T-helper 1 cell (primary cell): ENCODE measurements at regions not wholly inside any gene's neighbourhood (a gene's known extent, or its start where the extent isn't known, plus 50 kb on each side); places are given as distances from the start of the nearest gene placed in this dataset.

Experiments used
- DNase-seq, 5 donors: peaks; one replicate each; pipeline ENCODE4 v3.0.0-alpha.2; 2012 to 2020

DNA sequence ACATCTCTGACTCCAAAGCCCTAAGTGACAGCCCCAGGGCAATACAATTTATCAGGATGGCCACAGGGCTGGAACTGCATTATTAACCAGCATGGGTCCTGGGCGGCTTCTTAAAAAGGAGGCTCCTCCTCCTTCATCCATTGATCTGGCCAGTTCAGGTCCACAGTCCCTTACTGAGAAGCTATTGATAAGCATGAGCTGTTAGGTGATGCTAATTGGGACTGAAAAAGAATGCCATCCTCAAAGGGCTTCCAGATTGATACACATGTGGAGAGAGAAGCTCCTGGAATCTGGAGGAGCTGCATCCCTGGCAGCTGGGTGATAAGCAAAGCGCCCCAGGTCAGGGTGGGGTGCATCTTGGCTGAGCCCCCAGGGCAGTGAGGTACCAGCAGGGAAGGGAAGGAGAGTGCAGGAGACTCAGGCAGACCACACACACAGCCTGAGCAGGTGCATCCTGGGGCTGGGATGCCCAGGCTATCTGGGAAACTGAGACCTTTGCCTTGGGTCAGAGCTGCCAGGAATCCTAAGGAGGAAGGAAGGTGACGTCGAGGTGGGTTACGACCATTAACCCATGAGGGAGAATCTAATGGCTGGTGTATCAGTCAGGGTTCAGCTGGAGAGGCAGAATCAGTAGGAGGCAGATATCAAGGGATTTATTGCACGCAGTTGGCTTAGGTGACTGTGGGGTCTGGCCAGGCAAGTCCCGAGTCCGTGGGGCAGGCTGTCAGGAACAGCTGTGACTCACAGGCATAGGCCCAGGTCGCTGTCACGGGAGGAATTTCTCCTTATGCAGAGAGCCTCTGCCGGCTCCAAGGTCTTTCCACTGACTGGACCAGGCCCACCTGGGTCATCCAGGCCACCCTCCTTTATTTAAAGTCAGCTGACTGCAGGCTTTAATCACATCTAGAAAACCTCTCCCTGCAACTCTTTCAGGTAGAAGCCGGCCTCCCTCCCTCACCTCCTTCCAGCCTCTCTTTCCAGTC is 261.2 kb downstream of the BMP7 start:
- DNase-seq: no peak

DNA sequence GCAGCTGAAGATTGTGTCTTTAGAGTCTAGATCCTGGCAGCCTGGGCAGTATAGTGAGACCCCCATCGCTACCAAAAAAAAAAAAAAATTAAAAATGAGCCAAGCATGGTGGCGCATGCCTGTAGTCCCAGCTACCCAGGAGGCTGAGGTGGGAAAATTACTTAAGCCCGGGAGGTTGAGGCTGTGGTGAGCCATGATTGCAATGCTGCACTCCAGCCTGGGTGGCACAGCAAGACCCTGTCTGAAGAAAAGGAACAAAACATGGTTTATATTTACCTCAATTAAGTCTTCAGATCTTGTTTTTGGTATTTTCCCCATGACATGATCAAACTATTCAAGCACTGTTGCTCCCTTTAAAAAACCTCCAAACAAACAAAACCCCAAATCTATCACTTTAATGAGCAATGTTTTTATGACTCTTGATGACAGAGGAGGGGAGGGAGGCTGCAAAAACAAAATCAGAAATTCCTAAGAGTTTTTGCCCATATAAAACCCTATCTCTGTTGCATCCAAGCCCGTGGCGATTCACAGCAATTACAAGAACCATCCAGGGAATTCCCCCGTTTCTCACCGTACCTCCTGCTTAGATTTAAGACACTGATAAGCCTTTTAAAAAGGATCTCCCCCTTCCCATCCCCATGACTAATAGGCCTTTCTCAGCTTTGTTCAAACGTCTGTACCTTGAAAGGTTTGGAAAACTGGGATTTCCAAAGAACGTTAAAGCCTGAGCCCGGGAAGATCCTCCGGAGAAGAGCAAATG is 259.9 kb downstream of the BMP7 start:
- DNase-seq: no peak

DNA sequence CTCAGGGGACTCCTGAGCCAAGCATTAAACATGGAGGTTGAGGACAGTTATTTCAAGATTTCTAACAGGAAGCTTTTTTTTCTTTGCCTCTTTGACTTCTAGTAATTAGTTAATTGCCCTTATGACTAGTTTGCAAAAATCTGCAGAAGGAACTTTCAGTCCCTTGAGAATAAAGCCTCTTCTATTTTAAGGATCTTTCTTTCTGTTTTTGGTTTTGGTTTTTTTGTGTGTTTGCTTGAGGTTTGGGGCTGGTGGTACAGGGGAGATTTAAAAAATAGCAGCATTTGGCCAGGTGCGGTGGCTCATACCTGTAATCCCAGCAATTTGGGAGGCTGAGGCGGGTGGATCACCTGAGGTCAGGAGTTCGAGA is 259.3 kb downstream of the BMP7 start:
- no peak for DNase-seq

DNA sequence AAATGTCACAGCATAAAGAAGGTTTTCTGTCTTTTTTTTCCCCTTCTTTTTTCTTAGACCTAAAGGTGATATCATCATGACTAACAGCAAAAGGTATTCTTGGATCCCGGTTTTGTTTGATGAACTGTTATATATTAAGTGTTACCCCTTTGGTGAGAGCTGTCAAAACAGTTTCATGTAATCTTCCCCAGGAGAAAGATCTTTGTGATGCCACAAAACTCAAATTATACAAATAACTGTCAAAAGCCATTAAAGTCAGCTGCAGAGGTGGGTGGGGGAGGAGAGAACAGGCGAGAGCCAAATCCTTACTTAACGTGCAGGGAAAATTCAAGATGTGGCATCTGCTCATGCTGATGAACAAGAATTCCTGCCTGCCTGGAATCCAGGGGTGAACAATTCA is 258.2 kb downstream of the BMP7 start:
- DNase-seq: no peak

DNA sequence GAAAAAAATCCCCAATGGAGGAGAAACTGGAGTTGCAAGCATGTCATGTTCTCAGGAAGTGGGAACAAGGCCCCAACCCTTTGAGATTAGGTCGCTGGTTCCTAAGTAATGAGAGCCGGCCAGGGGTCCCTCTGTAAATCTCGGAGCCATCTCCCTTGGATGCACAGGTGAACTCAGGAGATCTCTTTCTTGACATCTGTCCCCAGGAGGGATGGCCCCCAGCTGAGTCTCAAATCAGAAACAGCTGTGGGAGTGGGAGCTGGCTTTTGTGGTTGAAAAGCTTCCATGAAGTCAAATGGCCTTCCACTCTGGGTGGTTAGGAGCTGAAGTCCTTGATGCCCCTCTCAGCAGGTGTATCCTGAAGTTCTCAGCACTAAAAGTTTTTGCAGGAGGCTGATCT is 257.1 kb downstream of the BMP7 start:
- DNase-seq: no peak

DNA sequence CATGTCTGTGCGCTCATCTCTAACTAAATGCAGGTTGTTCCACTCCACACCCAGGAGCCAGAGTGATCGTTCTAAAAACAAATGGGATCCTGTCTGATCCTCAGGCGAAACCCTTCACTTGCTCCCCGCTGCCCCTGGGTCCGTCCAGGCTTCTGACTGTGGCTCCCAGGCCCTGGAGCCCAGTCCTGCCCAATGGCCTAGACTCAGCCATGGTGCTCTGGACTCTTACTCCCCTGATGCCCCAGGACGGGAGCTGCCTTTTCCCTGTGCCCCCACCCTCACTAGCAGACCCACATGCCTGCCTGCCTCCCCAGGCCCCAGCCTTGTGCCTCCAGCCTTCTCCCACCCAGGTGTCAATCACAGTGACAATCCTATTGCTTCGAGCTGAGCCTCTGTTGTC is 256.7 kb downstream of the BMP7 start:
- DNase-seq: no peak

DNA sequence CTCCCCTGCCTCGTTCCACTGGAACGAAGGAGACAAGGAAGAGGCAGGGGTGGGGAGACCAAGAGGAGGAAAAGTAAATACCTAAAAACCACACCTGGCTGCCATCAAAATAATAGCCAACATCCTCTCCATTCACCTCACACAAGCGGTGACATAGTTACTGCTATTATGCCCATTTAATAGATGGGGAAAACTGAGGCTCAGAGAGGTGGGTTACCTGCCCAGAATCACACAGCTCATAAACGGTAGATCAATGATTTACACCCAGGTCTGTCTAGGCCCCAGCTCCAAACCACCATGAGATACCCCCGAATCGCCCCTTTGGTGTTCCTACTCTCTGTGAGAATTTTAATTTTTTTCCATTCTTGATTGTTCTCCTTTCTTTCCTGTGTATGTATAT is 253.8 kb downstream of the BMP7 start:
- no peak for DNase-seq

DNA sequence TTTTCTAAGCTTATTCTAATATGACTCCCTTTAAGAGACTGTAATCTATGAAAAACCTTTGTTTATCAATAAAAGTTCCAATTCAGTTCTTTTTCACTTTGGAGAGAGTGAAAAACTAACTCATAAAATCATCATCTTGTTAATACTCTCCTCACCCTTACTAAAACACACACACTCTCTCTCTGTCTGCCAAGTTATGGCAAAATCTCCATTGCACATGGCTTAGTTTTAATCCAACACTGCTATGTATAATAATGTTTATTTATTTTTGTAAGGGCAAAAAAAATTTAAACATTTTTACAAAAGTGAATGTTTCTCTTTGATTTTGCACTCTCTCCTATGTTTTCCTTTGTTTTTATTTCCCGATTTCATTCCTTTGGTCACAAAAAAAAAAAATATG is 253.2 kb downstream of the BMP7 start:
- no peak for DNase-seq

DNA sequence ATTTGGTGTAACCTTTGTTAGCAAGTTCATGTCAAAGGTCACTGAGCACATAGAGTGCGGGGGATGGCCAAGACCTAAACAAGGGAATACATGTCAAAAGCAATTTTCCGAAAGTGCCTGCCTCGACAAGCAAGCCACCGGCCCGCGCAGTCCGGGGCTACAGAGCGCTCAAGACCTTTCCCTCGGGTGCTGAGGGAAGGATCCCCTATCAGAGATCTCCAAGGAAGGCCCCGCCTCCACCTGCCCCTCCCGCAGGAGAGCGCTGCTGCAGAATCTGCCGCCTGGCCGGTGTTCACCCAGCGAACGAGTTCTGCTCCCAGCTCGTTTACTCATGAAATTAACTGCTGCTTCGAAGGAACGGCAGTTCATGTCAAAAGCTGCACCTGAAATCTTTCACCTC is 252.7 kb downstream of the BMP7 start:
- DNase-seq: no peak

DNA sequence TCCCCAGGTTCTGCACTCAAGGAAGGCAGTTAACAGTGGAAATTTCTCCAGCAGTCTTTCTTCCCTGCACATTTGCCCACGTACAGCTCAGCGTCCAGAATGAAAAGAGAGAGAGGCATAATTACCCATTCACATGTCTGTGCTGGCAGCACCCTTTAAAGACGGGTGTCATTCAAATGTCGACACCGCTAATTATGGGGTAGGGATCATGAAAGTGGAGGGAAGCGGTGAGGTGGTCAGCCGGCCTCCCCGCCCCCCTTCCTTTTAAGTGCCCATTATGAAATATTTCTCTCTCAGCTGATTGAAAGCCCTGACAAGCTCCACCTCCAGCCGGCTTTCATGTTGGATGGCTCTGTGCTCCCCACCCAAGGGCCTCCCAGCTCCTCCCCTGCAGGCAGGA is 246.1 kb downstream of the BMP7 start:
- no peak for DNase-seq

DNA sequence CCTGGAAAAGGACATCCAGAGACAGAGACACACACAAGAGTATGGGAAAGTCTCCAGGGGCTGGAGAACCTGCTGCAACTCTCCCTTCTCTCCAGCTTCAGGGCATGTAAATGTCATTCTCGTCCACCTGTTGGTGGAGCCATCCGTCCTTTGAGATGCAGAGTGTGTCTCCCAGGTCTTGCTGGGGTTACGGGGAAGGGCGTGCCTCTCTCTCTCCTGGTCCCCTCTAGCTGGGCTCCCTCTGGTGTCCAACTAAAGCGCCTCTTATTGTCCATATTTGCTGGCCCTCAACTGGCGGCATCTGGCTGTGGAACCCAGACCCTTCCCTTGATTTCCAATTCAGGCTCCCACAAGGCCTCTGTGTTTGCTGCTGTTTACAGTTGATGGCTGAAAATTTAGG is 244.1 kb downstream of the BMP7 start:
- no peak for DNase-seq

DNA sequence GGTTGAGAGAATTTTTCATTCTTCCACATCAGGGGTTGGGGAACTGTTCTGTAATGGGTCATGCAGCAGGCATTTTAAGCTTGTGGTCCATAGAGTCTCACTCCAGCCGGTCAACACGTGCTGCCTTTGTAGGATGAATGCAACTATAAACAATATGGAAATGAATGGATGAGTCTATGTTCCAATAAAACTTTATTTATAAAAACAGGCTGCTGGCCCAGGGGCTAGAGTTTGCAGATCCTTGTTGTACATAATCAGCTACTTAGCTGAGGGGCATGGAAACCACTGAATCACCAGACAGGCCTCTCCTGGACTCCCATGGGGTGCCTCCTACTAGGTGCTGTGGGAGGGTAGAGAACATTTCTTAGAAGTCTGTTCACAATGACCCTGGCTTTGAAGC is 243.4 kb downstream of the BMP7 start:
- no peak for DNase-seq

DNA sequence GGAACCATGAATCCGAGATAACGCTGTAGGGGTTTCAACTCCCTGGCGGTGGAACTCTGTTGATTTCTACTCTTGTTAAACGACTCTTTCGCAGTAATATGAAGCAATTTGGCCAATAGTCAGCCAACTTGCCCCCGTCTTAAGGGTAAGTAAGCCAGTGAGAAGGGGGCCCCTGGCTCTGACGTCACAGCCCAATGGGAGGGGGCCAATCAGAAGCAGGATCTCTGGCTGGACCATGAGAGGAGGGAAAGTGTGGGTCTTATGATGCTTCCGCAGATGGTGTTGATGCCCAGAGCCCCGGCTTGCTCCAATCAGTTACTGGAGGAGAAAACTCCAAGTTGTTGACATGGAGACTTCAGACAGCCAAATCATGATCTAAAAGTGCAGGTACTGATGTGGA is 242.4 kb downstream of the BMP7 start:
- no peak for DNase-seq

DNA sequence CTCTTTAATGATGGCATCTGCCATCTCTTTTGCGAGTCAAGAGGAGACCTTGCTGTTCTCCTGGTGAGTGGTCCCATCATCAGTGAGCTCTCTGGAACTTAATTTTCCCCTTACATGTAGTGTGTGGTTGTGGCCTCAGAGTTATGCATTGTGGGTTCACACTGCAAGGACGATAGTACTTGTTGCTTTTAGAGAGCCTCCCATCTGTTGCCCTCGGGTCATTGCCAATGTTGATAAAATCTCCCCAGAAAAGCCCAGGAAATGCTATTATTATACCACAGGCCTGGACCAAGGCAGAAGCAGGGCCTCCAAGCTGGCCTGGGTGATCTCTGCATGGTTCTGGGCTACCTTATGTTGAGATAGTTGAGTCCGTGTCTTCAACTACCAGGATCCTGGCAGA is 241.6 kb downstream of the BMP7 start:
- no peak for DNase-seq

DNA sequence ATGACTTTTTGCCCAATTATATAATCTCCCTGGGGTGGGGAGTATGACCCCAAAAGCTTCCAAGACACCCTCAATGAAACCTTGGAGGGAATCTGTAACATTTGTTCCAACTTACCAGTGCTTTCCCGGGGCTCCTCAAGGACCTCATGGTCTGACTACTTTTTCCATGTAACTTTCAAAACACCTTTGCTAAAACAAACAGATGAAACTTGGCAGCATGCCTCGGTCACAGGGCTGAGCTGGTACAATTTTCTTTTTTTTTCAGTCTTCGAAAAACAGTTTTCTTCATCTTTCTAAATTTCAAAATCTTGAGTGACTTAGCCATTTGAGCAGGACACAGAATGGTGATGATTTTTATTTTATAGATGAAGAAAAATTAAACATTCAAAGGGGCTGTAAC is 241.2 kb downstream of the BMP7 start:
- no peak for DNase-seq

DNA sequence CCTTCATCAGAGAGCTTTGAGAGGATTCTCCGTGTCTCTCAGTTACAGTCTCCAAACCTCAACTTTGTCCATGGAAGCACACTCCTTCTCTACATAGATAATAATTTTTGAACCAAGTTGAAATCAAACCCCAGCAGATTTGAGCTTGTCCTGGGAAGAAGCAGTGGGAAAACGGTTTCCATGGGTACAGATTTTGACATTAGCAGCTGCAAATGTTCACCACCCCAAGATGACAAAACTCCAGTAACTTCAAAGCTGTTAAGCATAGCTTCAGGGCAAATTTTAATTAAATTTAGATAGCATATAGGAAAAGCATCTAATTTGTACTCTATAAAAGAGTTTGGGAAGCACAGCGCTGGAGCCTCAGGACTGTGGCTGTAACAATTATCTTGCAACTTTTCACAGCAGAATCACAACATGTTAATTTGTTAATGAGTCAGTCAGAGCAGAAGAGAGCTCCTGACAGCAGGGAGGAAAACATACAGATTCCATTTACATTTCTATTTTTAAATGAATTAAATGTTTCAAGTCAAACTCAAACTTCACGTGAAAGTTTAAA is 240.7 kb downstream of the BMP7 start:
- no peak for DNase-seq

DNA sequence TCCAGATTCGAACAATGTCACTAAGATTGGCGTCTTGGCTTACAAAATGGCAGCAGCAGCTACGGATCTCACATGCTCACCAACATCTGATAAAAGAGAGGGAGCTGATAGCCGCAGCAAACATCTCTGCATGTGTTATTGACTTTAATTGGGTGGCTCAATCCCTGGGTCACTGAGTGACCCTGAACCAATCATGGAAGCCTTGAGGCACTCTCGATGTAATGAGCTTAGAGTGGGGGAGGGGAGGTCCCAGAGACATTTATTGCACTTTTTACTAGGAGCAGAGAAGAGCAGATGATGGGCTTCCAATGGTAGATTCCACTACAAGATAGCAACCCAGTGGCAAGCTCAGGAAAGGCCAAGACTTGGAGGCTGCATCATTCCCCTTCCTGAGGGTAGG is 238.7 kb downstream of the BMP7 start:
- DNase-seq: no peak

DNA sequence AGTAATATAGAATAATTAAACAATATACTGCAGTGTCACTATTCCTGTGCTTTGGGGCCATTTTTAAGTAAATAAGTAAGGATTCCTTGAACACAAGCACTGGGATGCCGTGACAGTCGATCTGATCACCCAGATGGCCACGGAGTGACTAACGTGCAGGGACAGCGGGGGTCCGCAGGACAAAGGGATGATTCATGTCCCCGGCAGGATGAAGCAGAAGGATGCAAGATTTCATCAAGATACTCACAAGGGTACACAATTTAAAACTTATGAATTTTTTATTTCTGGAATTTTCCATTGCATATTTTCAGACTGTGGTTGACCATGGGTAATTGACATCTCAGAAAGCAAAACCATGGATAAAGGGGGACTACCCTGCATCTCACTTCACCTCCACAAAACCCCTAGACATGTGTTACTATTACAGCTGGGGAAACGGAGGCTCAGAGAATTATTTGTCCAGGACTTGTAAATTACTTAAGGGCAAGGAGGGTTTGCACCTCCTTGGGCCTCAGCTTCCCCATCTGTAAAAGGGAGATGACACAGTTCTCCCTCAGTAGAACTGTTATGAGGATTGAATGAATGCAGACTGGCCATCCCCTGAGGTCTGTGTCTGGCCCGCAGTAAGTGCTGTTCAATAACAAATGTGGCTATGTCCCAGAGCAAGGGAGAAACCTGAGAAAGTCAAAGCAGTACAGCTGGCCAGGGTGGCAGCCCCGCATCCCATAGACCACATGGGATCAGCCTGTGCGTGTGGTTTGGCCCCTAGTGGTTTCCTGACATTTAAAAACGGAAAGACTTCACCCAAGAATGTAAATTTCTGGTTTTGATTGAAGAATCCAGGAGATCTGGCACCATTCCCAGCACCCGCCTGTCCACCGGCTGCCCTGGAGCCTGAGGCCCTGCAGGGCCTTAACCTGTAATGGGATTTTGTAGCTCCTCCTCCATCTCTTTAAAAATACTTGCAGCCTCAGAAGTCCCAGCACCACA is 235.5 kb downstream of the BMP7 start:
- no peak for DNase-seq

DNA sequence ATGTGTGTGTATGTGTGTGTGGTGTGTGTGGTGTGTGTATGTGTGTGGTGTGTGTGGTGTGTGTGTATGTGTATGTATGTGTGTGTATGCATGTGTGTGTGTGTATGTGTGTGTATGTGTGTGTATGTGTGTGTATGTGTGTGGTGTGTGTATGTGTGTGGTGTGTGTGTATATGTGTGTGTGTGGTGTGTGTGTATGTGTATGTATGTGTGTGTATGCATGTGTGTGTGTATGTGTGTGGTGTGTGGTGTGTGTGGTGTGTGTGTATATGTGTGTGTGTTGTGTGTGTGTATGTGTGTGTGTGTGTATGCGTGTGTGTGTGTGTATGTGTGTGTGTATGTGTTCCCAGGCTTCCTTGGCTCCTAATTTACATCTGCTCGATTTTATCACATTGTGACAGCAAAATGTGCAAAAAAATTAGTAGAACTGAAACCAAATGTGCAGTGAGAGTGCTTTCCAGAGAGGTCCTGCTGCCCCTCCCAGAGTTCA is 234.5 kb downstream of the BMP7 start:
- DNase-seq: no peak

DNA sequence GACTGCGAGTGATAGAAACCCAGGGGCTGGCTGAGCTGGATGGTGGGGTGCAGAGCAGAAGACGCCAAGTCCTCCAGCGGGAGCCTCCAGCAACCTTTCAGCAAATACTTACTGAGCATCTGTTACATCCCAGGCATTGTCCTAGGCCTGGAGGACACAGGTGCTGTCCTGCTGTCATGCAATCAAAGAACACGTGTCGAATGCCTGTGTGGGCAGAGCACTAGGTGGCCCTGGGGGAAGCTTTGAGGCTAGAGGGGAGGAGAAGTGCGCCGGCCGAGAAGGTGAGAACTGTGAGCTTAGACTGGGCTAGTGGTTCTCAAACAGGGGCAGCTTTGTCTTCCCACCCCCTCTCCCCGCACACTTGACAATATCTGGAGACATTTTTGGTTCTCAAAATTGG is 233.6 kb downstream of the BMP7 start:
- no peak for DNase-seq

DNA sequence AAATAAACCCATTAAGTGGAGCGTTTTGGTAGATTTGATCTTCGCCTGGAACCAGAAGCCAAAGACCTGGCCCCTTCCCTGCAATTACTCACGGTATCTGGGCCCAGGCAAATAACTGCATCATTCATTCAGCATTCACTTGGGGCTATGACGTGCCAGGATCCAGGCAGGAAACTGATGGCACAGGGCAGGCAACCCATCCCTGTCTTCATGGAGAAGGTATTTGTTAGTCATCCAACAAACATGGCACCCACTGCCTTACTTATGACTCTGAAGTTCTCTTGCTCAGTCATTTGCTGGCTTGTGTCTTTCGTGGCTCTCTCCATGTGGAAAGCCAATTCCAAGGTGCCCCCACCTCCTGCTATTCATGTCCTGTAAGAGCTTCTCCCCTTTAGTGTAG is 232.4 kb downstream of the BMP7 start:
- DNase-seq: no peak

DNA sequence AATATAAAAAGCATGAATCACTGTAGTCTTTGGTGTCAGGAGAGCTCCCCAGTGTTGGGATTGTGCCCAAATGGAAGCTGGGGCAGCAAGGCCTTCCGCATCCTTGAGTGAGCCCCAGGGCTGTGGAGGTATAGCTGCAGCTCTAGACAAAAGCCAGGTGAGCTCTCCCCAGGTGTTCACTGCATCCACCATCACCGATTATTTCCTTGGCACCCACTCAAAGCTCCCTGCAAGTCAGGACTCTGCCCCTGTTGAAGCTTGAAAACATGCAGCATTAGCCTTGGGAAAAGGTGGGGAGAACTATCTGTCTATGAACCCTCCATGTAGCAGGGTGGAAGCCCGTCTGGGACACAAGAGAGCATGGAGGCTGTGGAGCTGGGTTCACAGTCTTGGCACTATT is 228.8 kb downstream of the BMP7 start:
- DNase-seq: no peak
